Loucy (cell line): ENCODE measurements at regions not wholly inside any gene's neighbourhood (a gene's known extent, or its start where the extent isn't known, plus 50 kb on each side); places are given as distances from the start of the nearest gene placed in this dataset.

Experiments
- EZH2phosphoT487 ChIP-seq: fragments of 200-600 bp; IDR thresholded peaks from 2 replicates; pipeline ENCODE4 v1.6.1; 2018; ENCODE audit warnings: antibody characterized with exemption, mild to moderate bottlenecking, moderate library complexity, borderline replicate concordance
- TF ChIP-seq, protein P1 (sequence below): fragments of 200-600 bp; sonication (generic); conservative IDR thresholded peaks from 2 replicates; pipeline ENCODE4 v1.5.1; 2014; ENCODE audit warnings: mild to moderate bottlenecking, antibody characterized with exemption, low read length

DNA sequence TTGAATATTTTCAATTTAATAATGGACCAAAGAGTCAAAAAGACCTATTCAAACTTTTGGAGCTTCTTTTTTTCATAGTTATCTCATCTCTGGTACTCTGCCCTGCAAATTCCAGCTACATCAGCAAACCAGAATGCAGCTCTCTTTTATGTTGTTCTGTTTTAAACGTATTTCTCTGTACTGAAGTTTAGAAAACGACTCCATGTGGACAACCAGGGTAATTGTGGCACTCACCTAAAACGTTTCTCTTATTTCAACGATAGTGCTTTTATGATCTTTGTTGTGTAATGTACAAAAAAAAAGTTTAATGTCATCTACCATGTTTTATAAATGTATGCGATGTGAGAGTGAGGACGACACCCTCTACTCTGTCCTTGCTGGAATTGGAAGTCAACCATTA lies 1472.3 kb upstream of the GBE1 start:
- TF ChIP-seq, protein P1, sequence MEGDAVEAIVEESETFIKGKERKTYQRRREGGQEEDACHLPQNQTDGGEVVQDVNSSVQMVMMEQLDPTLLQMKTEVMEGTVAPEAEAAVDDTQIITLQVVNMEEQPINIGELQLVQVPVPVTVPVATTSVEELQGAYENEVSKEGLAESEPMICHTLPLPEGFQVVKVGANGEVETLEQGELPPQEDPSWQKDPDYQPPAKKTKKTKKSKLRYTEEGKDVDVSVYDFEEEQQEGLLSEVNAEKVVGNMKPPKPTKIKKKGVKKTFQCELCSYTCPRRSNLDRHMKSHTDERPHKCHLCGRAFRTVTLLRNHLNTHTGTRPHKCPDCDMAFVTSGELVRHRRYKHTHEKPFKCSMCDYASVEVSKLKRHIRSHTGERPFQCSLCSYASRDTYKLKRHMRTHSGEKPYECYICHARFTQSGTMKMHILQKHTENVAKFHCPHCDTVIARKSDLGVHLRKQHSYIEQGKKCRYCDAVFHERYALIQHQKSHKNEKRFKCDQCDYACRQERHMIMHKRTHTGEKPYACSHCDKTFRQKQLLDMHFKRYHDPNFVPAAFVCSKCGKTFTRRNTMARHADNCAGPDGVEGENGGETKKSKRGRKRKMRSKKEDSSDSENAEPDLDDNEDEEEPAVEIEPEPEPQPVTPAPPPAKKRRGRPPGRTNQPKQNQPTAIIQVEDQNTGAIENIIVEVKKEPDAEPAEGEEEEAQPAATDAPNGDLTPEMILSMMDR: no peak
- no peak for TF ChIP-seq EZH2phosphoT487
